RWPE1 (cell line): ENCODE measurements at regions not wholly inside any gene's neighbourhood (a gene's known extent, or its start where the extent isn't known, plus 50 kb on each side); places are given as distances from the start of the nearest gene placed in this dataset.

ENCODE experiments used
- CTCF ChIA-PET: fragments of 350-600 bp; sonication (Branson Sonifier 250); formaldehyde crosslinking; extraction: SDS; loops from one replicate; lab custom pipeline; 2021; lab: Yijun Ruan, JAX
- POLR2A ChIA-PET: fragments of 400-600 bp; formaldehyde crosslinking; extraction: SDS; loops from one replicate; lab custom pipeline; 2020; ENCODE audit warnings: antibody characterized with exemption; ENCODE audit not compliant: low non-redundant PET; lab: Yijun Ruan, JAX
- DNase-seq: peaks from one replicate; pipeline ENCODE4 v3.0.0; 2012; ENCODE audit warnings: low spot score
- H3K27ac ChIP-seq: fragments of 450-650 bp; 2 replicates; pipeline ENCODE4 v1.5.1; 2017
- TF ChIP-seq, protein P1 (sequence below): fragments of 450-650 bp; conservative IDR thresholded peaks from 2 replicates; pipeline ENCODE4 v1.5.1; 2017; ENCODE audit warnings: low read depth, mild to moderate bottlenecking

DNA sequence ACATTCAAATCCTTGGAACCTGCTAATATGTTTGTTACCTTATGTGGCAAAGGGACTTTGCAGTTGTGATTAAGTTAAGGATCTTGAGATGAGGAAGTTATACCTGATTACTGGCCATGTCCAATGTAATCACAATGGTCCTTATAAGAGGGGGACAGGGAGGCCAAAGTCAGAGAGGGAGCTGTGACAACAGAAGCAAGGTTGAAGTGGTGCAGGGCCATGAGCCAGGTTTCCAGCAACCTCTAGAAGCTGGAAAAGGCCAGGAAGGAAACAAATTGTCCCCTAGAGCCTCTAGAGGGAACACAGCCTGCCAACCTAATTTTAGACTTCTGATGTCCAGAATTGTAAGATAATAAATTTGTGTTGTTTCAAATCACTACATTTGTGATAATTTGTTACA is 334.7 kb upstream of the DACH1 start:
- ChIA-PET POLR2A (no interaction called here), CTCF (no interaction called here)
- no peak overlapping the region for H3K27ac ChIP-seq
- TF ChIP-seq, protein P1, sequence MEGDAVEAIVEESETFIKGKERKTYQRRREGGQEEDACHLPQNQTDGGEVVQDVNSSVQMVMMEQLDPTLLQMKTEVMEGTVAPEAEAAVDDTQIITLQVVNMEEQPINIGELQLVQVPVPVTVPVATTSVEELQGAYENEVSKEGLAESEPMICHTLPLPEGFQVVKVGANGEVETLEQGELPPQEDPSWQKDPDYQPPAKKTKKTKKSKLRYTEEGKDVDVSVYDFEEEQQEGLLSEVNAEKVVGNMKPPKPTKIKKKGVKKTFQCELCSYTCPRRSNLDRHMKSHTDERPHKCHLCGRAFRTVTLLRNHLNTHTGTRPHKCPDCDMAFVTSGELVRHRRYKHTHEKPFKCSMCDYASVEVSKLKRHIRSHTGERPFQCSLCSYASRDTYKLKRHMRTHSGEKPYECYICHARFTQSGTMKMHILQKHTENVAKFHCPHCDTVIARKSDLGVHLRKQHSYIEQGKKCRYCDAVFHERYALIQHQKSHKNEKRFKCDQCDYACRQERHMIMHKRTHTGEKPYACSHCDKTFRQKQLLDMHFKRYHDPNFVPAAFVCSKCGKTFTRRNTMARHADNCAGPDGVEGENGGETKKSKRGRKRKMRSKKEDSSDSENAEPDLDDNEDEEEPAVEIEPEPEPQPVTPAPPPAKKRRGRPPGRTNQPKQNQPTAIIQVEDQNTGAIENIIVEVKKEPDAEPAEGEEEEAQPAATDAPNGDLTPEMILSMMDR: no peak
- no peak for DNase-seq

DNA sequence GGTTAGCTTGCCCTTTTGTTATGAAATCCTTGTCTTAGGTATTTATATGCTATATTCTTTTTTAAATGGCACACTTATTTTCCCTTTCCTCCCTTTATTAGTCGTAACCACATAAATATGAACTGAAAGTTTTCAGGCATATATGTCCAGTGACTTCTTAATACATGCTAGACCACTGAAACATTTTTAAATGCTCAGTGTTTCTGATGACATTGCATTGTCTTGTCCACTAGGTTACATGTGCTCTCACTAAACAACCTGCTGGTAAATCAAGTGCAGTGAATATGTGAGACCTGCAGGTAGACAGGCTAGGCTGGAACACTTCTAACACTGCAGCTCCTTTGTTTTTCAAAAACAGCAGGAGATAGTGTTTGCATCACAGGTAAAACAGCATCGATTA is 332.6 kb upstream of the DACH1 start:
- H3K27ac ChIP-seq: no peak overlapping the region
- TF ChIP-seq, protein P1: no peak
- POLR2A ChIA-PET: no interaction called here
- CTCF ChIA-PET: no interaction called here
- no peak for DNase-seq

DNA sequence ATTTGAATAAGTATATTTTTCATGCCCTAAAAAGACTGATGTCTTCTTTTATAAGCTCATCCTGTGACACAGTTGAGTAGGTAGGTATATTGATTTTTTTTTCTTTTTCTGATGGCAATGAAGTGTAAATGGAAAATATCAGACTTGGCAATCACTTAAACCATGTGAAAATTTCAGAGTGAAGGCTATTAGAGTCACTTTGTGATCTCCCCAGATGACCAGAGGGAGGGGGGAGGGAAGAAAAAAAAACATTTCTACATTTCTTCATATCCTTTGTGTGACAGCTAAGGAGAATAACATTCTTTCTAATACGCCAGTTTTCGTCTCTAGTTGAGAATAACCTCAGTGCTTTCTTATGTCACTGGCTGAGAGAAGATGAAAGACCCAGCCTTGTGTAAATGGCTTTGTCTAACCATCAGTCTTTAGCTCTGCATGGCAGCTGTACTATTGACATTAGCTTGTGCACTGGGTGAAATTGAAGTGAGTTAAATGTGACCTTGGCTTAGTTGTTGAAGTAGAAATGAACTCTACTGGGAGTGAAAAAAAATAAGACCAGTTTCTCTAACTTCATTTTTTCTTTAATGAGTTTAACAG is 332.1 kb upstream of the DACH1 start:
- POLR2A ChIA-PET: no interaction called here
- TF ChIP-seq, protein P1: no peak
- CTCF ChIA-PET: no interaction called here
- no peak overlapping the region for H3K27ac ChIP-seq
- no peak for DNase-seq

GRCh38 chr13:72198042-72198441 is 331.0 kb upstream of the DACH1 start:
- no peak for DNase-seq
- ChIA-PET CTCF (no interaction called here), POLR2A (no interaction called here)
- TF ChIP-seq, protein P1: no peak
- H3K27ac ChIP-seq: no peak overlapping the region

- TF ChIP-seq, protein P1: no peak
- no peak for DNase-seq
- no peak overlapping the region for H3K27ac ChIP-seq
- CTCF ChIA-PET: no interaction called here
- POLR2A ChIA-PET: no interaction called here
Measured at GRCh38 chr13:72195044-72195704, 328.2 kb upstream of the DACH1 start.

DNA sequence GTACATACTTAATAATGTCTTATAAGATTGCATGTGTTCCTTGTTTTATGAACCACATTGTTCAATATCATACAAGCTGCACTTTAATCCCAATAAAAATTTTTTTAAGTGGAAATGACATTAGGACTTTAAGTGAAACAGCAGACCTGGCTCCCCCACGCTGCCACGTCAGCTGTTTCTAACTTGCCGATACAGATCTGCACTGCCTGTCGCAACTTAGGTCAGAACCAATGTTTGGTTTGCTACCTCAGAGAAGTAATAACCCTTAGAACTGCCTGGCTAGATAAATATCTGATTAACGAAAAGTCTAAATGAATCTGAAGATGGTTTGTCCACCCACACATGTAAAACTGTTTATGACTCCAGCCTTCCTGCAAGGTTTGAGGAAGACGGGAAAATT is 327.5 kb upstream of the DACH1 start:
- CTCF ChIA-PET: no interaction called here
- no peak for DNase-seq
- POLR2A ChIA-PET: no interaction called here
- H3K27ac ChIP-seq: no peak overlapping the region
- TF ChIP-seq, protein P1: no peak
